GM19438 (cell line): ENCODE measurements at regions not wholly inside any gene's neighbourhood (a gene's known extent, or its start where the extent isn't known, plus 50 kb on each side); places are given as distances from the start of the nearest gene placed in this dataset.
"Not testable (repeated sequence)": the region's sequence is repeated elsewhere in the genome, so short reads cannot be mapped to it uniquely, and the experiment has no call there.

ENCODE experiments used
- ATAC-seq: cut with Tn5 transposase; IDR thresholded peaks from one replicate; pipeline ENCODE4 v1.9.1; 2021; ENCODE audit warnings: low read depth; ENCODE audit not compliant: unreplicated experiment

DNA sequence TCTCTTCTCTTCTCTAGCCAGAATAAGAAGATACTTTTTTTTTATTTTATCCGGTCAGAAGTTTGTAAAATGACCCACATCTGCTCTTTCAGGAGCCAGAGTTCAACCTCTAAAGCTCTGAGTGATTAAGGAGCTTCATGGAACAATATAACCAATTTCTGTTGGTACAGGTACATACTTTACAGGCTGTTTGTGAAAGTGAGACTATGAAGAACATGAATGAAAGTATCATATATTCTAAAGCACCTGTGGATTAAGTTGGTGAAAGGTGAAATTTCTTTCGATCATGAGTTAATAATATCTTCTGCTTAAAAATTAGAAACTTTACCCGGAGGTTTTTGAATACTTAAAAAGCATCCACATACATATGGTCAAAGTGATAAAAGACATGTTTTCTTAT is 65.2 kb downstream of the DMRT2 start:
- ATAC-seq, result no peak

DNA sequence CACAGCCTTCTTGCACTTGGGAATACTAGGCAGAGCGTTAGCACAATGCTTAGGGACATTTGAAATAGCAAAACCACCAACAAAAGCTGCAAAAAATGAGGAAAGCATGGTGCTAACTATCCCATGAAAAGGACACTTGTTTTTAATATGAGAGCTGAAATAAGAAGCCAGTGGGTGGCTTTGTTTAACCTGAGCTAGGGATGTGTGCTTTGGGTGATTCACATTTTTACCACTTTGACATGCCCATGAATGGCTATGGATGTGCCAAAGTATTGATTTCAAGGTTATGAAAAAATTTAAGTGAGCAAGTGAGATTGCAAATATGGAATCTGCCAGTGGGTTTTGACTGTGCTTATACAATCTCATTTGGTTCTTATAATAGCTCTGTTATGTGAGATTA is 67.3 kb downstream of the DMRT2 start:
- ATAC-seq, result no peak

DNA sequence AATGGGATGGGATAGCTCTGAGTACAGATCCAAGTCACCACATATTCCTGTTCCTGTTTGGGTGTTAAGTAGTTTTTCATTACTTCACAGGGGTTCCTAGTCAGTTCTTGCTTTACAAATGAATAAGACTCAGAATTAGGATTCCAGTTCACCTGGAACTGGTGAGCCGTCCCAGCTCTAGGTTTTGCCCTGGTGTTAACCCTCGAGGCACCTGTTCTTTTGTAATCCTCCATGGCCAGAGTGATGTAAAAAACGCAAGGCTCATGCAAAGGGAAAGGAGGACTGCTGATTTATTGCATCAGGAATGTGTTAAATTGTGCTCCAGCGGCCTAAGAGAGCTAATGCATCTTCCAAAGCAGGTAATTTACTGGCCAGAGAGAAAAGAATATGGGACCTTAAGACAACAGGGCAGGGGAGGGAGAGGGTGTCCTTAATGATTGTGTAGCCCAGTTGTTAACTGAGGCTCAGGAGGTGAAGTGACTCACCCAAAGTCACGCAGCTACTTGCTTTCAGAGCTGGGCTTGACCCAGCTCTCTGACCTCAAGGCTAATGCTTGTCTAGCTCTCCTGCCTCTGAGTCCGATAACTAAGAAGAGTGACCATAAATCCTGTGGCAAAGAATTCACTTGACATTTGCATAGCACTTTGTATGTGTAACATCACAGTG is 70.5 kb downstream of the DMRT2 start:
- no peak for ATAC-seq

GRCh38 chr9:1125741-1126140 is 75.6 kb downstream of the DMRT2 start:
- ATAC-seq, result no peak

- no peak for ATAC-seq
Observed at GRCh38 chr9:1128046-1128445, 77.9 kb downstream of the DMRT2 start.

DNA sequence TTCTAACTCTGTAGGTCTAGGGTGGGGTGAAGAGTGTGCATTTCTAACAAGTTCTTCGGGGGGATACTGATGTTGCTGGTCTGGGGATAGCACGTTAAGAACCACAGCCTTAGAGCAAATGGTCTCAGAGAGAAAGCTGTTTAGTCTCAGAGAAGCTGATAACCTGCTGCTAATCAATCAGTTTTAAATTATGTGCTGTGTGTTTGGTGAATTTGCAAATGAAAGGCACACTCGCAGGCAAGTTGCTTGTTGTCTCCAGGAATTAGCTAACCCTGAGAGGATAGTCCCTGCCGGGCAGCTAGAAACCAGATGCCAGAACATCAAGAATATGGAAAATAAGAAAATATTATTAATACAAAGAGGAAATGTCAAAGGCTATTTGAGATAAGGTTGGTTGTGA is 79.2 kb downstream of the DMRT2 start:
- ATAC-seq, result no peak

GRCh38 chr9:1140057-1140456 is 89.9 kb downstream of the DMRT2 start:
- ATAC-seq, result no peak

DNA sequence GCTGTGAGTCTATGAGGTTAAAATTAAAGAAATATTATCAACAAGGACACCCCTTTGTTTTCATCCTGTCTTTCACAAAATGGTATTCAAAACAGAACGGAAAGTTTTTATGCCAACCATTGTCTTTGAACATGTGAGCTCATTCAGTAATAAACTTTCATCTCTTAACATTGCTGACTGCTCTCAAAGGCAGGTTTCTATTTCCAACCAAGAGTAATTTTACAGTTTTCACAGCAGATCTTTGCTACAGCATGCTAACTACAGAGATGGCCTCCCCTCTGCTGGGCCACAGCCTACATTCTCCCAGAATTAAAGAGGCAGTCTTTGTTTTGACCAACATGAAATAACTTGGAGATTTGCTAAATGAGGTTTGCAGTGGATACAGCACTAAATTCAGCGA is 101.5 kb downstream of the DMRT2 start:
- no peak for ATAC-seq

DNA sequence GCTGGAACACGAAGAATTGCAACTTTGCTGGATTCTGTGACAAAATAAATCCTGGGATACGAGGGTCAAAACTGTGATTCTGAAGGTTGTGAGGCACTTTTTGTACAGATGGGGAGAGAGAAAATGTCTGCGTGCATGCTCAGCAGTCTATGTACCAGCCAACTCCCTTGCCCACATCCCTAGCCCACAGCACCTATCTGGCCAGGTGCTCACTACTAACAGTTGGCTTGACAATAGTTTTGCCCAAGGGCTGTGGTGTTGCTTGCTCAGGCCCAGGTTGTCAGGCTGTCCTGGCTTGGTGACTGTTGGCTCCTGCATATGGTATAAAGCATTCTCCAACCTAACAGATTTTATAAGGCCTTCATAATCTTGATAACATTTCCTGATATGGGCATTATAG is 102.0 kb downstream of the DMRT2 start:
- no peak for ATAC-seq

GRCh38 chr9:1154739-1155138 is 104.6 kb downstream of the DMRT2 start:
- ATAC-seq, result no peak

GRCh38 chr9:1155602-1156001 is 105.4 kb downstream of the DMRT2 start:
- no peak for ATAC-seq

DNA sequence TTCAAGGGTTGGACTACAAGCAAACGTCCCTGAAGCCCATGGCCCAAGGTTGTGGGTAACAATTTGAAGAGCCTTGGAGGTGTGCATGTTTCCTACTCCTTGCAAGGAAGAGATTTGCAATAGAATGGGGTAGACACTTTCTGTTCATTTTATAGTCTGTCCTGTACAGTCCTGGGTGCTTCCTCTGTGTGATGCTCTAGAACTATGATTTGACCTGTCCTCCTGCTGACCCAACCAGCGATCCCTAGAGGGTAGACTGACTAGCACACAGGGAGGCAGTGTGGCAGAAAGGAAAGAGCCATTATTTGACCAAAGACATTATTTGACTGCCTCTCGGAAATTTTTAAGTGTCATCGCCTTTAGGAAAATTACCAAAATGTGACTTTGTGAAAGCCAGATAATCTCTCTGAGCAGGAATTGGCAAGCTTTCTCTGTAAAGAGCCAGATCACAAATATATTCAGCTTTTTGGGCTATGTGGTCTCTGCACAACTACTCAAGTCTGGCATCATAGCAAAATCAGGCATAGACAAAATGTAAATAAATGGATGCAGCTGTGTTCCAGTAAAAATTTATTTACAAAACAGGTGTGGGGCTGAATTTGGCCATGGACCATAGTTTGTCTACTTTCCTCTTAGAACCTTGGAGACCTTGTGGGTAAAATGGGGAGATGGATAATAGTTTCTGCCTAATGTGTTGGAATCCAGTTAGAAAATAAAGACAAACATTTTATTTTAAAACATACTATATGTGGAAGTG is 106.8 kb downstream of the DMRT2 start:
- no peak for ATAC-seq

GRCh38 chr9:1157836-1158235 is 107.7 kb downstream of the DMRT2 start:
- no peak for ATAC-seq

DNA sequence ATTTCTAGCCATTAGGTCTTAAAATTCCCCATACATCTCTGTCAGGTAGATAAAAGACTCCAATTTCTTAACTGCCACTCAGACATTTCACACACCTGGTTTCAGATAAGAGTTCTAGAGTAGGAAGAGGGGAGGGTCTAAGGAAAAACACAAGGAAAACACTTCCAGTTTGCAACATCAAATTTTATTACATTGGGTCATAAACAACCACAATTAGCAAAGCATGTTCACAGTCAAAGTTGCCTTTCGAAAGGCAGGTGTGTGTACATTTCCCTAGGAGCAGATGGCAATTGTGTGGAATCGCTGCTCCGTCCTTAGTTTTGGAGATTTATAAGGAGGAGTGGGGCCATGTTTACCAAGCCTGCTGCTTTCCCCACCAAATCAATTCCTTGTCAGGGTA is 120.8 kb downstream of the DMRT2 start:
- no peak for ATAC-seq

GRCh38 chr9:1171546-1171945 is 121.4 kb downstream of the DMRT2 start:
- ATAC-seq, result no peak

DNA sequence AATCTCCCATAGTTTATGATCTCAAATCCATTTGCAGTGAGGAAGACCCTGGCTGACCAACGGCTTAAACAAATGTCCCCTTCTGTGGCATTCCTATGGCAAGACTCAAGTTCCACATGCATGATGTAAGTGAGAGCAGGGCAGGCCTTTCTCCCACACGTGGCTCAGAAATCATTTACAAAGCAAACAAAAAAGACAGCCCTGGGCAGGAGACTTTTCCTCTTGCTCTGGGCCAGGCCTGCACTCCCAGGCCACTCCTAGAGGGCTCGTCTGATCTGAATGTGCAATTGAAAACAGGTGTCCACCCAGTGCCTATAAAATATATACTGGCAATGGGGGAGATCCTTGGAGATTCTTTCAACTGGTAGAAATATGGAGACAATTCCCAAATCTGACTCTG is 123.1 kb downstream of the DMRT2 start:
- ATAC-seq, result no peak

DNA sequence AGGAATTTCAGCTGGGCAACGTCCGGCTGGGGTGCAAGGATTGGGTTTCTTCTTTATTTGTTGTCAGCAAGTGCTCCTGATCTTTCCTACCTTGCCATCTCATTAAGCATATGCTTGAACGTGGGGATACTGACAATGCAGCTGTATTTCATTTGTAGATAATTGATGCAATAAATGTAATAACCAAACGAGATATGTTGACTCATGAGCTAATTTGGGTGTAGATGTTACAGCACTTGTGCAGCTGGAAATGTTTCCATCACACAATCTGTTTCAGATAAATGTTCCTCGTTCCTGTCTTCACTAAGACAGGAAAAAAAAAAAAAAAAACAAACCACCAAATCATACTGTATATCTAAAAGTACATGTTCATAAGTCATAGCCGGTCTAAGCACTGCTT is 123.8 kb downstream of the DMRT2 start:
- no peak for ATAC-seq

GRCh38 chr9:1179366-1179765 is 129.2 kb downstream of the DMRT2 start:
- no peak for ATAC-seq

- no peak for ATAC-seq
Observed at GRCh38 chr9:1184146-1184545, 134.0 kb downstream of the DMRT2 start.

DNA sequence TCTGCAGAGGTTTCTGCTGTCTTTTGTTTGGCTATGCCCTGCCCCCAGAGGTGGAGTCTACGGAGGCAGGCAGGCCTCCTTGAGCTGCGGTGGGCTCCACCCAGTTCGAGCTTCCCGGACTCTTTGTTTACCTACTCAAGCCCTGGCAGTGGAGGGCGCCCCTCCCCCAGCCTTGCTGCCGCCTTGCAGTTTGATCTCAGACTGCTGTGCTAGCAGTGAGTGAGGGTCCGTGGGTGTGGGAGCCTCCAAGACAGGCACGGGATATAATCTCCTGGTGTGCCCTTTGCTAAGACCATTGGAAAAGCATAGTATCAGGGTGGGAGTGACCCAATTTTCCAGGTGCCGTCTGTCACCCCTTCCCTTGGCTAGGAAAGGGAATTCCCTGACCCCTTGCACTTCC is 137.0 kb downstream of the DMRT2 start:
- ATAC-seq, result not testable (repeated sequence)

DNA sequence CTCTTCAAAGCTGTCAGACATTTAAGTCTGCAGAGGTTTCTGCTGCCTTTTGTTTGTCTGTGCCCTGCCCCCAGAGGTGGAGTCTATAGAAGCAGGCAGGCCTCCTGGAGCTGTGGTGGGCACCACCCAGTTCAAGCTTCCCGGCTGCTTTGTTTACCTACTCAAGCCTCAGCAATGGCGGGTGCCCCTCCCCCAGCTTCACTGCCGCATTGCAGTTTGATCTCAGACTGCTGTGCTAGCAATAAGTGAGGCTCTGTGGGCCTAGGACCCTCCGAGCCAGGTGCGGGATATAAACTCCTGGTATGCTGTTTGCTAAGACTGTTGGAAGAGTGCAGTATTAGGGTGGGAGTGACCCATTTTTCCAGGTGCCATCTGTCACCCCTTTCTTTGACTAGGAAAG is 145.5 kb downstream of the DMRT2 start:
- ATAC-seq, result not testable (repeated sequence)

DNA sequence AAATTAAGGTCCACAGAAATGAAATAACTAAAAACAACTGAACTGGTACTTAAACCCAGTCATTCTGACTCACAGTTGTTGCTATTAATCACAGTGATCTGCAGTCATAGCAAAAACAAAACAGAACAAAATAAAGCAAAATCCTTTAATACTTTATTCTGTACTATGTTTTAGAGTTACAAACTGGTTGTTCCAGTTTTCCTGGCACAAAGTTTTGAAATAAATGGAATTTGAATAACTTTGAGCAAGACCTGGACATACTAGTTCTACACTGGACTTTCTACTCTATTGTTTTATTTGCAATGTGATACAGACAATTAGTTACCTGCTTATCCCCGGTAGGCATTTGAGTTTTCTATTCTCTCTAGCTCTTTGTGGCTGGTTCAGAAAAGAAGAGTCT is 147.9 kb downstream of the DMRT2 start:
- no peak for ATAC-seq
